HL-60 (cell line): ENCODE measurements at regions not wholly inside any gene's neighbourhood (a gene's known extent, or its start where the extent isn't known, plus 50 kb on each side); places are given as distances from the start of the nearest gene placed in this dataset.

Experiments used
- DNase-seq, 2 experiments: peaks; one replicate each; pipeline ENCODE4 v3.0.0-alpha.2; 2010 to 2020; ENCODE audit warnings: low read depth in 1 of 2, low spot score in 1 of 2
- H3K27ac ChIP-seq: fragments of 250-450 bp; sonication (Bioruptor Pico); replicated peaks from 2 replicates; pipeline ENCODE4 v1.5.1; 2020; ENCODE audit warnings: mild to moderate bottlenecking, moderate library complexity
- H3K27me3 ChIP-seq: fragments of 250-450 bp; sonication (Bioruptor Pico); 2 replicates; pipeline ENCODE4 v1.5.1; 2021; ENCODE audit warnings: mild to moderate bottlenecking, moderate library complexity; ENCODE audit not compliant: insufficient read depth, poor library complexity, severe bottlenecking
- H3K4me3 ChIP-seq: replicated peaks from 2 replicates; pipeline ENCODE4 v1.5.1; 2011; ENCODE audit warnings: mild to moderate bottlenecking, control low read depth, low read length; ENCODE audit not compliant: insufficient read depth
- CTCF ChIP-seq: IDR thresholded peaks from one replicate; pipeline ENCODE4 v1.5.1; 2011; ENCODE audit warnings: low read length, control low read depth, inconsistent platforms; ENCODE audit not compliant: insufficient read depth
- GABPA ChIP-seq: IDR thresholded peaks from 2 replicates; pipeline ENCODE4 v1.6.1; 2012; ENCODE audit warnings: low read depth
- POLR2AphosphoS5 ChIP-seq: IDR thresholded peaks from 2 replicates; pipeline ENCODE4 v1.6.1; 2012; ENCODE audit warnings: low read depth
- REST ChIP-seq: IDR thresholded peaks from 2 replicates; pipeline ENCODE4 v1.6.1; 2012; ENCODE audit warnings: low read depth; ENCODE audit not compliant: insufficient replicate concordance
- SPI1 ChIP-seq: IDR thresholded peaks from 2 replicates; pipeline ENCODE4 v1.6.1; 2012; ENCODE audit warnings: low read depth, mild to moderate bottlenecking, borderline replicate concordance

DNA sequence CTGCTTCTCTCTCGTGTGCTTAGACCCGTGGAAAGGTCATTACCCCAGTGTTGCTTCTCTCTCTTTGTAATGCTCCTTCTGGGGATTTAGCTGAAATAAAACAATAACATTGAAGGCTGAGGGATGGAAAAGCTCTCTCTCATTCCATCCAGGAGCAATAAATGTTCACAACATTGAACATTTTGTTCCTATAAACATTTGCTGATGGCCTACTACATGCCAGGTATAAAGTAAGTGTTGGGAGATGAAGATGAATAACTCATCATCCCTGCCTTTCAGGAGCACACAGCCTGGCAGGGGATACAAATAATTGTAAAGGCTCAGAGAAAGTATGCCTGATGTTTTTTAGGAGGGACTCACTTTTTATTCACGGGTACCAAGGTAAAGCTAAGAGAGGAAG lies 158.1 kb downstream of the KDR start:
- H3K27ac ChIP-seq, result no peak overlapping the region
- H3K27me3 ChIP-seq, result no peaks in the 10 kb centered on the region
- no peak for DNase-seq
- H3K4me3 ChIP-seq, result no peak overlapping the region
- no peak for TF ChIP-seq SPI1

DNA sequence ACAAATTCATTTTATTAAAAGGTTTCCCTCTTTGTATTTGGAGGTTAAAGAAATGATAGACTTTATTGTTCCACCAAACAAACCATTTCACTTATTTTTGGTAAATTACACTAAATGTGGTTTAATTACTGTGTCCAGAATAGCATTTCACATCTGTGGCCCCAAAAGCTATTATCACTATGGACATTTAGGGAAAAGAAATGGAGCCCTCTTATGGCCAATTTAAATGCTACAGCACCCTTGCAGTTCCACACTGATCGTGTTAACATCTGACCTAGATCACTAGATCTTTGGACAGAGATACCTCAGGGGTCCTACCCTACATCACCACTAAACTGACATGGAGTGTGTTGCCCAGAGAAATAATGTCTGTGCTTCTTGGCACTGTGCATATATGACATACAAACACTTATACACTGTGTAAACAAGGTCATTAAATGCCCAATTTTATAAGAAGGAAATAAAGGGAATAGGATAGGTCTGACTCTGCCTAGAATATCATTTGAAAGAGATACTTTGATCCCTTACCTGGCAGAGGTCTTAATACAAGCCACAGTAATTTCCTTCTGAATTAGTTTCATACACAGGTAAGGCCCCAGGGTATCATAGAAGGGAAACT lies 163.9 kb downstream of the KDR start:
- Histone ChIP-seq H3K27ac (no peak overlapping the region), H3K27me3 (no peaks in the 10 kb centered on the region), H3K4me3 (no peak overlapping the region)
- TF ChIP-seq SPI1, result no peak
- TF ChIP-seq GABPA, result no peak
- peak; percentile 43 for TF ChIP-seq CTCF
- peak; percentile 1 to 14 for DNase-seq

DNA sequence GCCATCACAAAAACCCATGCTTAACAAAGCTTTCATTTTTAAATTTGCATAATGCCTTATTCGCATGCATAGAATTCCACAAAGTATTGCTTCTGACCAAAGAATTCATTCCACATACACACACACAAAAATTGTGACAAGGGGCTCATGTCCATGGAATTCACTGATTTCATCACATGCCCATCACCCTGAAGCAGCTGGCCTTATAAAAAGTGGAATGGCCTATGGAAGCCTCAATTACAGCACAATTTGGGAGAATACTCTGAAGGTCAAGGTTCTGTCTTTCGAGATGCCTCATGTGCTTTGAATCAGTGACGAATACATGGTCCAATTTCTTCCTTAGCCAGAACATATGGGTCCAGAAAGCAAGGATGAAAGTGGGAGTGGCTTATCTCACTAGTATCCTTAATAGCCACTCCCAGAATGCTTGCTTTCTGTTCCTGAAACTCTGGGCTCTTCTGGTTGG lies 165.7 kb downstream of the KDR start:
- DNase-seq, result no peak
- Histone ChIP-seq H3K27ac (no peak overlapping the region), H3K4me3 (no peak overlapping the region), H3K27me3 (no peaks in the 10 kb centered on the region)
- TF ChIP-seq CTCF, result no peak
- TF ChIP-seq REST, result no peak
- TF ChIP-seq GABPA, result no peak
- no peak for TF ChIP-seq POLR2AphosphoS5
- no peak for TF ChIP-seq SPI1

DNA sequence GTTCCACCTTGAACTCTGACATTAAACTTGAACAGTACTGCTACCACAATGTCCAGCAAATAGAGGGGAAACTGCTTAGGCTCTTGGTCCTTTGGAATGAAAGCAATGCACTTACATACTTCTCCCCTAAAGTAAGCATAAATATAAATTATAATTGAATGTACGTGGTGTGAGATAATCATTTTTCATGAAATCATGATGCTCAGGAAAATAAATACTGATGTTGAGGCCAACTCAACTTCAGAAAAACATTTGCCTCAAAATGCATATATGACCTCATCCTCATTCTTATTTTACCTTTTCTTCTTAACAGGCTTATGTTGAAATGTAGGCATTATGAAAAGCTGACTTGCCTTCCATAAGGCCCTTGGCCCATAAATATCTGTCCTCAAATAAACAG lies 166.3 kb downstream of the KDR start:
- TF ChIP-seq POLR2AphosphoS5 (no peak), CTCF (no peak), SPI1 (no peak), GABPA (no peak), REST (no peak)
- no peak for DNase-seq
- Histone ChIP-seq H3K4me3 (no peak overlapping the region), H3K27me3 (no peaks in the 10 kb centered on the region), H3K27ac (no peak overlapping the region)
